ENCODE measurements at regions not wholly inside any gene's neighbourhood (a gene's known extent, or its start where the extent isn't known, plus 50 kb on each side); places are given as distances from the start of the nearest gene placed in this dataset.

- DNase-seq (ENCODE audit: low read depth) = no peak
- no peak for TF ChIP-seq CTCF (IDR thresholded peaks at IDR 0.05; ENCODE audit: low read depth, low read length, missing control alignments)
- H3K4me3 ChIP-seq (ENCODE audit: low read depth, low read length) = no peak overlapping the region
- in situ Hi-C loops (cut with HindIII; ENCODE audit: low sequenced_read_pairs) = no loop called here
Observed at GRCh38 chr22:48677621-48678020, 1150.1 kb downstream of the BRD1 start.

GRCh38 chr22:48677168-48677520, 1150.5 kb downstream of the BRD1 start:
- no peak overlapping the region for H3K4me3 ChIP-seq (ENCODE audit: low read depth, low read length)
- TF ChIP-seq CTCF (IDR thresholded peaks at IDR 0.05; ENCODE audit: low read depth, low read length, missing control alignments) = no peak
- DNase-seq (ENCODE audit: low read depth) = no peak
- in situ Hi-C loops (cut with HindIII; ENCODE audit: low sequenced_read_pairs) = no loop called here

- in situ Hi-C loops (cut with HindIII; ENCODE audit: low sequenced_read_pairs) = no loop called here
- no peak for TF ChIP-seq CTCF (IDR thresholded peaks at IDR 0.05; ENCODE audit: low read depth, low read length, missing control alignments)
- no peak for DNase-seq (ENCODE audit: low read depth)
- H3K4me3 ChIP-seq (ENCODE audit: low read depth, low read length) = no peak overlapping the region
Observed at GRCh38 chr22:48676266-48677167, 1151.2 kb downstream of the BRD1 start.

GRCh38 chr22:48675830-48676145, 1151.9 kb downstream of the BRD1 start:
- TF ChIP-seq CTCF (IDR thresholded peaks at IDR 0.05; ENCODE audit: low read depth, low read length, missing control alignments) = no peak
- H3K4me3 ChIP-seq (ENCODE audit: low read depth, low read length) = no peak overlapping the region
- in situ Hi-C loops (cut with HindIII; ENCODE audit: low sequenced_read_pairs) = no loop called here
- no peak for DNase-seq (ENCODE audit: low read depth)

- H3K4me3 ChIP-seq (ENCODE audit: low read depth, low read length) = no peak overlapping the region
- TF ChIP-seq CTCF (IDR thresholded peaks at IDR 0.05; ENCODE audit: low read depth, low read length, missing control alignments) = no peak
- DNase-seq (ENCODE audit: low read depth) = no peak
- in situ Hi-C loops (cut with HindIII; ENCODE audit: low sequenced_read_pairs) = no loop called here
Observed at GRCh38 chr22:48675141-48675829, 1152.4 kb downstream of the BRD1 start.

GRCh38 chr22:48673806-48674500, 1153.7 kb downstream of the BRD1 start:
- no peak for TF ChIP-seq CTCF (IDR thresholded peaks at IDR 0.05; ENCODE audit: low read depth, low read length, missing control alignments)
- in situ Hi-C loops (cut with HindIII; ENCODE audit: low sequenced_read_pairs) = no loop called here
- no peak overlapping the region for H3K4me3 ChIP-seq (ENCODE audit: low read depth, low read length)

More at GRCh38 chr22:48673806-48674500, 1153.7 kb downstream of the BRD1 start:
- no peak for DNase-seq (ENCODE audit: low read depth)
